Trophoblast cell (in vitro differentiated cells and primary cell): ENCODE measurements at regions not wholly inside any gene's neighbourhood (a gene's known extent, or its start where the extent isn't known, plus 50 kb on each side); places are given as distances from the start of the nearest gene placed in this dataset.

Experiments used
- DNase-seq, 2 donors: peaks; one replicate each; pipeline ENCODE4 v3.0.0-alpha.2; 2016
- H2AFZ ChIP-seq: 2 replicates; pipeline ENCODE4 v1.6.1; 2013; ENCODE audit warnings: low read length, moderate library complexity, mild to moderate bottlenecking; ENCODE audit not compliant: insufficient read depth, poor library complexity
- H2AK5ac ChIP-seq: 2 replicates; pipeline ENCODE4 v1.6.1; 2013; ENCODE audit warnings: mild to moderate bottlenecking, low read length
- H2BK120ac ChIP-seq: 2 replicates; pipeline ENCODE4 v1.6.1; 2013; ENCODE audit warnings: low read length, mild to moderate bottlenecking, moderate library complexity; ENCODE audit not compliant: insufficient read depth, poor library complexity
- H2BK12ac ChIP-seq: 2 replicates; pipeline ENCODE4 v1.6.1; 2013; ENCODE audit warnings: mild to moderate bottlenecking, low read length, moderate library complexity
- H2BK5ac ChIP-seq: 2 replicates; pipeline ENCODE4 v1.6.1; 2013; ENCODE audit warnings: low read length, low read depth, moderate library complexity, mild to moderate bottlenecking; ENCODE audit not compliant: poor library complexity
- H3K14ac ChIP-seq: 2 replicates; pipeline ENCODE4 v1.6.1; 2013; ENCODE audit warnings: mild to moderate bottlenecking, low read length
- H3K18ac ChIP-seq: 2 replicates; pipeline ENCODE4 v1.6.1; 2013; ENCODE audit warnings: mild to moderate bottlenecking, low read length
- H3K23ac ChIP-seq: 2 replicates; pipeline ENCODE4 v1.6.1; 2013; ENCODE audit warnings: low read length
- H3K27ac ChIP-seq: 2 replicates; pipeline ENCODE4 v1.5.1; 2013; ENCODE audit warnings: low read depth, mild to moderate bottlenecking, inconsistent platforms, low read length, moderate library complexity
- H3K27me3 ChIP-seq: 2 replicates; pipeline ENCODE4 v1.6.1; 2013; ENCODE audit warnings: inconsistent platforms, mild to moderate bottlenecking, low read length, moderate library complexity; ENCODE audit not compliant: insufficient read depth
- H3K36me3 ChIP-seq, 2 experiments: 1 replicate in 1 of 2; 2 replicates in 1 of 2; pipeline ENCODE4 v1.6.1; 2013; ENCODE audit warnings: low read length in 2 of 2, mild to moderate bottlenecking in 2 of 2, moderate library complexity in 1 of 2; ENCODE audit not compliant: insufficient read depth in 2 of 2, control insufficient read depth in 1 of 2
- H3K4ac ChIP-seq: 2 replicates; pipeline ENCODE4 v1.6.1; 2013; ENCODE audit warnings: low read depth, mild to moderate bottlenecking, low read length, moderate library complexity
- H3K4me1 ChIP-seq, 2 experiments: 1 replicate in 1 of 2; 2 replicates in 1 of 2; pipeline ENCODE4 v1.6.1; 2013; ENCODE audit warnings: low read length in 2 of 2, mild to moderate bottlenecking in 2 of 2, moderate library complexity in 1 of 2; ENCODE audit not compliant: insufficient read depth in 2 of 2, control insufficient read depth in 1 of 2
- H3K4me2 ChIP-seq: 2 replicates; pipeline ENCODE4 v1.6.1; 2013; ENCODE audit warnings: inconsistent platforms, mild to moderate bottlenecking, low read length, moderate library complexity
- H3K4me3 ChIP-seq: 2 replicates; pipeline ENCODE4 v1.5.1; 2013; ENCODE audit warnings: mild to moderate bottlenecking, low read depth, low read length, inconsistent platforms
- H3K79me1 ChIP-seq: one replicate; pipeline ENCODE4 v1.6.1; 2013; ENCODE audit warnings: low read length
- H3K79me2 ChIP-seq: 2 replicates; pipeline ENCODE4 v1.6.1; 2013; ENCODE audit warnings: low read length, mild to moderate bottlenecking; ENCODE audit not compliant: control insufficient read depth, insufficient read depth, poor library complexity
- H3K9ac ChIP-seq: 2 replicates; pipeline ENCODE4 v1.6.1; 2013; ENCODE audit warnings: mild to moderate bottlenecking, low read length
- H3K9me3 ChIP-seq: 2 replicates; pipeline ENCODE4 v1.6.1; 2013; ENCODE audit warnings: low read depth, mild to moderate bottlenecking, control low read depth, inconsistent platforms, low read length; ENCODE audit not compliant: insufficient read depth
- H4K12ac ChIP-seq: 2 replicates; pipeline ENCODE4 v1.6.1; 2013; ENCODE audit warnings: low read depth, mild to moderate bottlenecking, low read length, moderate library complexity
- H4K8ac ChIP-seq: 2 replicates; pipeline ENCODE4 v1.6.1; 2013; ENCODE audit warnings: low read depth, mild to moderate bottlenecking, low read length, moderate library complexity
- H4K91ac ChIP-seq: one replicate; pipeline ENCODE4 v1.6.1; 2013; ENCODE audit warnings: low read depth, mild to moderate bottlenecking, low read length, moderate library complexity
- WGBS: extraction: QIAGEN DNeasy Blood & Tissue Kit; methylation state at CpG from one replicate; pipeline ENCODE4 v1.1.7; 2013; ENCODE audit warnings: missing lambda C conversion rate; ENCODE audit not compliant: insufficient read length, insufficient coverage; ENCODE audit errors: extremely low coverage; 5-methylcytosine and 5-hydroxymethylcytosine counted together

DNA sequence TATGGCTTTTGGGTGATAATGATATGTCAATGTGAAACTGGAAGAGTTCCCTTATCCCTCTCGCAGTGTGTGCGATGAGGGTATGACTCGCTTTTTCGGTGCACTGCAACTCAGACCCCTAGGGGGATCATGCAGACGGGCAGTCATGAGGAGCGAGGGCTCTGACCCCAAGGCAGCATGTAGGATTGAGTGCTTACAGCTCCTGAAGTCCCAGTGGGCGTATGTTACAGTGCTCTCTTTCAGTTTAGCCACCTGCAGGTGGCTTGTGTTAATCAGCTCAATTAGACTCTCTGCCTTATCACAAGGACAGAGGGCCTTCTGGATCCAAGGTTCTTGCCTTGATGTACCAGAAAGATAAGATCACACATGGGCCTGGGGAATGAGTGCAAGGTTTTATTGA is 1269.9 kb upstream of the GYPC start:
- Histone ChIP-seq H3K27me3 (no peaks in the 10 kb centered on the region), H2AK5ac (no peak overlapping the region), H2AFZ (no peak overlapping the region), H3K23ac (no peak overlapping the region), H3K4ac (no peak overlapping the region), H3K36me3 (no peaks in the 10 kb centered on the region), H4K12ac (no peak overlapping the region), H4K8ac (no peak overlapping the region), H3K4me1 (no peaks in the 10 kb centered on the region), H3K27ac (no peak overlapping the region), H2BK120ac (no peak overlapping the region), H4K91ac (no peak overlapping the region), H3K18ac (no peak overlapping the region), H3K79me1 (no peaks in the 10 kb centered on the region), H3K4me2 (no peak overlapping the region), H3K79me2 (no peaks in the 10 kb centered on the region), H3K4me3 (no peak overlapping the region), H3K14ac (no peak overlapping the region), H2BK12ac (no peak overlapping the region), H3K9ac (no peak overlapping the region), H3K9me3 (no peaks in the 10 kb centered on the region), H2BK5ac (no peak overlapping the region)
- no CpG with 5 or more reads among the region's 7 CpGs for WGBS
- no peak for DNase-seq

DNA sequence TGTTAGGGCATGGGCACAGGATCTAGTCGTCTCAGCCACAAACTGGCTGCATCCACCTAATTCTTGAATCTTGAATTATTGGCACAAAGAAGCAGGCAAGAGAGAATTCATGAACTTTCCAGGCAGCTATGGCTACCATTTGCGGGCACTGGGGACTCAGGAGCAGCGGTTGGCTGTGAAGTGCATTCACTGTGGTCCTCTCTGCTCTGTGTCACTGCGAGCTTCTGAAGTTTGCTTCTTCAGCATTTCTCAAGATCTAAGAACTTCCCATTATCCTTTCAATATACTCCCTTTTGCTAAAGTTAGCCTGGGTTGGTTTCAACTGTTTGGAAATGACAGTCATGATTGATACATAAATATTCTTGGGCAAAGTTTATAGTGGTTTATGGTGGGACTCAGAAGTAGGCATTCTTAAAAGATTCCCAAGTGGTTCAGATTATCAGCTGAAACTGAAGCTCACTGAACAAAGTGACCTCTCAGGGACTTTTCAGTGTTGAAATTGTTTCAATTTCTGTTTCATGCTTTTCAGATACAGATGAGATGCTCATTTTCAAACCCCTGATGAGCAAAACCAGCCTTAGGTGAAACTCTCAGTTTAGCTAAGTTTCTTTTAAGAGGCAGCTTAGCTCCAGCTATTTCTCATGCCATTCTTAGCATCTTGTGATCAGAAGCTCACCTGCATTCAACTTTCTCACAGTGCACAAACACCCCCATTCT is 1258.3 kb upstream of the GYPC start:
- WGBS = no CpG with 5 or more reads among the region's 4 CpGs

DNA sequence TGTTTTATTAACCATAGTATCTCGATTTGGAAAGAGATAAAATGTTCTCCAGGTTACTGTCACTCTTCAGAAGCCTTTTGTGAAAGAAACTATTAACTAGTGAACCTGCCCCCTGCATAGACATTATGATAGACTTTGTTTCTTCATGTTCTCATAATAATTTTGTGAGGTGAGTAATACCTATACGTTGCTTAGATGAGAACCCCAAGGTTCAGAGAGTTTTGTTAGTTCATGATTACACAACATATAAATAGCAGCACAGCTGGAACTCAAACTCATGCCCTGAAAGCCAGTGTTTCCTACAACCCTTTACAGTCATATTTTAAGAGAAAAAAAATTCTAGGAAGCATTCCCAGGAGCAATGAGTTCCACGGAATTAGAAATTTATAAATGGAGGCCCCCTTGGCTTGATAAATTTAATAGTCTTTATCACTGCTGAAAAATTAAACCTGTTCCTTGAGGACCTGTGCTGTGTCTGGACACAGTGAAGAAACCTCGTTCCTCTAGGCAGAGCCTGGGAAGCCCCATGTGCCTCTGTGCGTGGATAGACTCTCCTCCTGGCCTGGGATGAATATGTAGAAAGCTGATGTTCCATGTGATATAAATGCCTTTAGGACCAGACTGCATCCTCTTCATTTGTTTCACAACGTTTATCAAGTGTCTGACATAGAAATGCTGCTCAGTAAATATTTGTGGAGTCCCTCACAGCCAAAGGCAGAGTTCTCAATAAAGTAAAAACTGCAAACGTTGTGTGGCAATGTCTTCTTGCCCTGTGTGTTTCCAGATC is 1257.0 kb upstream of the GYPC start:
- no peak overlapping the region for H3K4me2 ChIP-seq
- H2BK120ac ChIP-seq = no peak overlapping the region
- H3K4ac ChIP-seq = no peak overlapping the region
- no peaks in the 10 kb centered on the region for H3K4me1 ChIP-seq
- DNase-seq = no peak
- no peaks in the 10 kb centered on the region for H3K36me3 ChIP-seq
- H4K8ac ChIP-seq = no peak overlapping the region
- H3K27me3 ChIP-seq = no peaks in the 10 kb centered on the region
- no peak overlapping the region for H4K12ac ChIP-seq
- no peaks in the 10 kb centered on the region for H3K9me3 ChIP-seq
- H3K18ac ChIP-seq = no peak overlapping the region
- H3K79me1 ChIP-seq = no peaks in the 10 kb centered on the region
- H2BK5ac ChIP-seq = no peak overlapping the region
- no peaks in the 10 kb centered on the region for H3K79me2 ChIP-seq
- no peak overlapping the region for H2AK5ac ChIP-seq
- no peak overlapping the region for H4K91ac ChIP-seq
- no CpG with 5 or more reads among the region's 7 CpGs for WGBS
- H3K14ac ChIP-seq = no peak overlapping the region
- H2BK12ac ChIP-seq = no peak overlapping the region
- H2AFZ ChIP-seq = no peak overlapping the region
- no peak overlapping the region for H3K4me3 ChIP-seq
- no peak overlapping the region for H3K23ac ChIP-seq
- no peak overlapping the region for H3K9ac ChIP-seq
- H3K27ac ChIP-seq = no peak overlapping the region

More for the DNA sequence above, 1258.3 kb upstream of the GYPC start:
- Histone ChIP-seq H3K27ac (no peak overlapping the region), H4K91ac (no peak overlapping the region), H3K23ac (no peak overlapping the region), H2BK120ac (no peak overlapping the region), H3K9ac (no peak overlapping the region), H3K4me1 (no peaks in the 10 kb centered on the region), H3K4ac (no peak overlapping the region), H4K12ac (no peak overlapping the region), H3K4me2 (no peak overlapping the region), H2AK5ac (no peak overlapping the region), H2BK5ac (no peak overlapping the region), H2BK12ac (no peak overlapping the region), H3K79me1 (no peaks in the 10 kb centered on the region), H4K8ac (no peak overlapping the region), H3K36me3 (no peaks in the 10 kb centered on the region), H3K18ac (no peak overlapping the region), H3K27me3 (no peaks in the 10 kb centered on the region), H3K14ac (no peak overlapping the region), H3K79me2 (no peaks in the 10 kb centered on the region), H3K4me3 (no peak overlapping the region), H3K9me3 (no peaks in the 10 kb centered on the region), H2AFZ (no peak overlapping the region)
- no peak for DNase-seq

DNA sequence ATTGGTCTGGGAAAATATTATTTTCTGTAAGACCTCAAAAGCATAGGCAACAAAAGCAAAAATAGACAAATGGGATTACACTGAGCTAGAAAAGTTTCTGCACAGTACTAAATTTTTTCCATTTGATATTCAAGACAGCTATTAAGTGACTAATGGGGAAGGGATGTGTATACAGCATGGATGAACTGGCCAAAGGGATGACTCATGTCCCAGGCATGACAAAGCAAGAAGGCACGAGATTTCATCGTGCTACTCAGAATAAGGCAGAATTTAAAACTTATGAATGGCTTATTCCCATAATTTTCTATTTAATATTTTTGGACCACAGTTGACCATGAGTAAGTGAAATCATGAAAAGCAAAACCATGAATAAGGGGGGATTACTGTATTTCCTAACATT is 1250.1 kb upstream of the GYPC start:
- no peak overlapping the region for H3K14ac ChIP-seq
- H3K36me3 ChIP-seq = no peaks in the 10 kb centered on the region
- H2AK5ac ChIP-seq = no peak overlapping the region
- WGBS = no CpG with 5 or more reads among the region's 2 CpGs
- H3K27ac ChIP-seq = no peak overlapping the region
- H2BK5ac ChIP-seq = no peak overlapping the region
- H3K79me1 ChIP-seq = no peaks in the 10 kb centered on the region
- H4K8ac ChIP-seq = no peak overlapping the region
- no peak overlapping the region for H4K12ac ChIP-seq
- H3K23ac ChIP-seq = no peak overlapping the region
- no peak overlapping the region for H4K91ac ChIP-seq
- H2AFZ ChIP-seq = no peak overlapping the region
- no peaks in the 10 kb centered on the region for H3K79me2 ChIP-seq
- DNase-seq = peak; percentile 30 to 67
- no peaks in the 10 kb centered on the region for H3K9me3 ChIP-seq
- H3K9ac ChIP-seq = no peak overlapping the region
- no peak overlapping the region for H2BK12ac ChIP-seq
- no peaks in the 10 kb centered on the region for H3K4me1 ChIP-seq
- no peak overlapping the region for H3K4me2 ChIP-seq
- H3K4me3 ChIP-seq = no peak overlapping the region
- no peaks in the 10 kb centered on the region for H3K27me3 ChIP-seq
- no peak overlapping the region for H3K18ac ChIP-seq
- no peak overlapping the region for H2BK120ac ChIP-seq
- no peak overlapping the region for H3K4ac ChIP-seq
